ENCODE measurements at regions not wholly inside any gene's neighbourhood (a gene's known extent, or its start where the extent isn't known, plus 50 kb on each side); places are given as distances from the start of the nearest gene placed in this dataset.

- intact Hi-C loops (cut with DNase I; ENCODE audit: low total_unique reads): no loop called here
These were observed 138.4 kb upstream of the BACE2 start for GRCh38 chr21:41029571-41029970.

GRCh38 chr21:41031701-41032220 lies 136.2 kb upstream of the BACE2 start:
- no peak for DNase-seq
- intact Hi-C loops (cut with DNase I; ENCODE audit: low total_unique reads): no loop called here
- Histone ChIP-seq H3K27me3 (no peaks in the 10 kb centered on the region), H3K27ac (no peak overlapping the region), H3K36me3 (no peaks in the 10 kb centered on the region), H3K9me3 (no peaks in the 10 kb centered on the region), H3K4me3 (no peak overlapping the region), H3K4me1 (no peaks in the 10 kb centered on the region)
- TF ChIP-seq, protein P1, sequence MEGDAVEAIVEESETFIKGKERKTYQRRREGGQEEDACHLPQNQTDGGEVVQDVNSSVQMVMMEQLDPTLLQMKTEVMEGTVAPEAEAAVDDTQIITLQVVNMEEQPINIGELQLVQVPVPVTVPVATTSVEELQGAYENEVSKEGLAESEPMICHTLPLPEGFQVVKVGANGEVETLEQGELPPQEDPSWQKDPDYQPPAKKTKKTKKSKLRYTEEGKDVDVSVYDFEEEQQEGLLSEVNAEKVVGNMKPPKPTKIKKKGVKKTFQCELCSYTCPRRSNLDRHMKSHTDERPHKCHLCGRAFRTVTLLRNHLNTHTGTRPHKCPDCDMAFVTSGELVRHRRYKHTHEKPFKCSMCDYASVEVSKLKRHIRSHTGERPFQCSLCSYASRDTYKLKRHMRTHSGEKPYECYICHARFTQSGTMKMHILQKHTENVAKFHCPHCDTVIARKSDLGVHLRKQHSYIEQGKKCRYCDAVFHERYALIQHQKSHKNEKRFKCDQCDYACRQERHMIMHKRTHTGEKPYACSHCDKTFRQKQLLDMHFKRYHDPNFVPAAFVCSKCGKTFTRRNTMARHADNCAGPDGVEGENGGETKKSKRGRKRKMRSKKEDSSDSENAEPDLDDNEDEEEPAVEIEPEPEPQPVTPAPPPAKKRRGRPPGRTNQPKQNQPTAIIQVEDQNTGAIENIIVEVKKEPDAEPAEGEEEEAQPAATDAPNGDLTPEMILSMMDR (IDR thresholded peaks at IDR 0.05): no peak
- TF ChIP-seq POLR2A (IDR thresholded peaks at IDR 0.05): no peak

More at GRCh38 chr21:41029571-41029970, 138.4 kb upstream of the BACE2 start:
- no peak overlapping the region for H3K27ac ChIP-seq
- no peaks in the 10 kb centered on the region for H3K27me3 ChIP-seq
- H3K9me3 ChIP-seq: no peaks in the 10 kb centered on the region
- H3K36me3 ChIP-seq: no peaks in the 10 kb centered on the region
- H3K4me1 ChIP-seq: no peaks in the 10 kb centered on the region
- DNase-seq: no peak
- no peak overlapping the region for H3K4me3 ChIP-seq
- TF ChIP-seq, protein P1 (IDR thresholded peaks at IDR 0.05): no peak
- no peak for TF ChIP-seq POLR2A (IDR thresholded peaks at IDR 0.05)

DNA sequence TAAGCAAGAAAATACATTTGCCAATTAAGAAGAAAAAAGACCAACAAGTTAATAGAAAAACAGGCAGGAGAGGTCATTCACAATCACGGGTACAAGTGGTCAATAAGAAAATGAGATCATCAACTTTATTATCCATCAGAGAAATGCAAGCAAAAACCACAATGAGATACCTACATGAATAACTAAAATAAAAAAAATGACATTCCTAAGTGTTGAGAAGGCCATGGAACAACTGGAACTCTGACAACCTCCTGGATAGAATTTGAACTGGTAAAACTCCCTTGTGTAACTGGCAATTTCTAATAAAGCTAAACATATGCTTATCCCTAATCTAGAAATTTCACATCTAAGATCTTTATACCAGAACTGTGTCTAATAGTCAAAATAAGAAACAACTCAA lies 135.4 kb upstream of the BACE2 start:
- H3K9me3 ChIP-seq: no peaks in the 10 kb centered on the region
- H3K36me3 ChIP-seq: no peaks in the 10 kb centered on the region
- intact Hi-C loops (cut with DNase I; ENCODE audit: low total_unique reads): no loop called here
- H3K27me3 ChIP-seq: no peaks in the 10 kb centered on the region
- H3K27ac ChIP-seq: no peak overlapping the region
- no peak overlapping the region for H3K4me3 ChIP-seq
- no peak for DNase-seq
- H3K4me1 ChIP-seq: no peaks in the 10 kb centered on the region
- no peak for TF ChIP-seq POLR2A (IDR thresholded peaks at IDR 0.05)
- TF ChIP-seq, protein P1 (IDR thresholded peaks at IDR 0.05): no peak

DNA sequence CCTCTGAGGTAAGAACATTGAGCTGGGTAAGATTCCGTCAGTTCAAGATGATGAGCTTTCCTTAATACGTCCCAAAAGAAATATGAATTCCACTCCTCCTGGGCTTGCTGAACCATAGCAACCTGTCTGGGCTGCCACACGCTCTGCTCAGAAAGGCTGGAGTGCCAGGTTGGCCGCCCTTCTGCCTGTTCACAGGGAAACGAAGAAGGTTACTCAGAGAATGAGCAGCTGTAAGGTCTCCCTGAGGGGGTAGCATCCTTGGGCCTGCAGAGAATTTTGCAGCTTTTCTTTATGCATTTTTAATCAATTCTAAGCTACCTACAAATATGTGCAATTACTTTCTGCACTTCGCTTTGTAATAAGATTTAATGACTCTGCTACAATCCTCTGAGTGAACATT lies 130.7 kb upstream of the BACE2 start:
- intact Hi-C loops (cut with DNase I; ENCODE audit: low total_unique reads): no loop called here
- TF ChIP-seq, protein P1 (IDR thresholded peaks at IDR 0.05): no peak
- TF ChIP-seq POLR2A (IDR thresholded peaks at IDR 0.05): no peak
- H3K27me3 ChIP-seq: no peaks in the 10 kb centered on the region
- H3K9me3 ChIP-seq: no peaks in the 10 kb centered on the region
- no peak for DNase-seq
- H3K4me1 ChIP-seq: no peaks in the 10 kb centered on the region
- H3K27ac ChIP-seq: no peak overlapping the region
- H3K4me3 ChIP-seq: no peak overlapping the region
- no peaks in the 10 kb centered on the region for H3K36me3 ChIP-seq

GRCh38 chr21:41037936-41038335 lies 130.0 kb upstream of the BACE2 start:
- Histone ChIP-seq H3K9me3 (no peaks in the 10 kb centered on the region), H3K36me3 (no peaks in the 10 kb centered on the region), H3K4me3 (no peak overlapping the region), H3K27me3 (no peaks in the 10 kb centered on the region), H3K27ac (no peak overlapping the region), H3K4me1 (no peaks in the 10 kb centered on the region)
- no peak for DNase-seq
- intact Hi-C loops (cut with DNase I; ENCODE audit: low total_unique reads): no loop called here
- no peak for TF ChIP-seq POLR2A (IDR thresholded peaks at IDR 0.05)
- TF ChIP-seq, protein P1 (IDR thresholded peaks at IDR 0.05): no peak
